NCI-H146 treated with DMSO at 0.1 percent for 48 hours (cell line): ENCODE measurements at regions not wholly inside any gene's neighbourhood (a gene's known extent, or its start where the extent isn't known, plus 50 kb on each side); places are given as distances from the start of the nearest gene placed in this dataset.
"Not testable (repeated sequence)": the region's sequence is repeated elsewhere in the genome, so short reads cannot be mapped to it uniquely, and the experiment has no call there.

Experiments used
- DNase-seq: peaks from one replicate; lab custom pipeline; 2025; ENCODE audit not compliant: unreplicated experiment; lab: John Stamatoyannopoulos, UW

GRCh38 chr2:8329660-8330622, 351.9 kb upstream of the ID2 start:
- peak; percentile 86 for DNase-seq

- no peak for DNase-seq
Observed at GRCh38 chr2:8331068-8331467, 350.8 kb upstream of the ID2 start.

- DNase-seq = no peak
Observed at GRCh38 chr2:8332646-8333045, 349.2 kb upstream of the ID2 start.

GRCh38 chr2:8333177-8333831, 348.6 kb upstream of the ID2 start:
- no peak for DNase-seq

- not testable (repeated sequence) for DNase-seq
Observed at GRCh38 chr2:8333832-8334187, 348.0 kb upstream of the ID2 start.

GRCh38 chr2:8334866-8335325, 347.0 kb upstream of the ID2 start:
- no peak for DNase-seq

- no peak for DNase-seq
Observed at GRCh38 chr2:8335801-8336200, 346.1 kb upstream of the ID2 start.

GRCh38 chr2:8337321-8337720, 344.5 kb upstream of the ID2 start:
- no peak for DNase-seq

GRCh38 chr2:8342407-8342806, 339.4 kb upstream of the ID2 start:
- no peak for DNase-seq

- DNase-seq = no peak
Observed at GRCh38 chr2:8343031-8343430, 338.8 kb upstream of the ID2 start.

- peak; percentile 14 for DNase-seq
Observed at GRCh38 chr2:8344144-8345097, 337.4 kb upstream of the ID2 start.

GRCh38 chr2:8345200-8345599, 336.7 kb upstream of the ID2 start:
- DNase-seq = no peak

GRCh38 chr2:8346208-8346607, 335.6 kb upstream of the ID2 start:
- DNase-seq = no peak

GRCh38 chr2:8346706-8347430, 335.0 kb upstream of the ID2 start:
- DNase-seq = no peak

- DNase-seq = peak; percentile 86
Observed at GRCh38 chr2:8348911-8349310, 332.9 kb upstream of the ID2 start.

GRCh38 chr2:8352296-8352695, 329.6 kb upstream of the ID2 start:
- no peak for DNase-seq

GRCh38 chr2:8352989-8353388, 328.9 kb upstream of the ID2 start:
- DNase-seq = no peak

GRCh38 chr2:8355102-8355859, 326.6 kb upstream of the ID2 start:
- DNase-seq = no peak

GRCh38 chr2:8357738-8358518, 323.9 kb upstream of the ID2 start:
- DNase-seq = no peak
